ENCODE measurements at regions not wholly inside any gene's neighbourhood (a gene's known extent, or its start where the extent isn't known, plus 50 kb on each side); places are given as distances from the start of the nearest gene placed in this dataset.

GRCh38 chr16:79762217-79762616 is 161.7 kb upstream of the MAF start:
- Histone ChIP-seq H3K27ac (no peak overlapping the region), H3K4me2 (ENCODE audit: low read length) (no peak overlapping the region), H3K4me1 (no peaks in the 10 kb centered on the region), H3K27me3 (ENCODE audit: control insufficient read depth, insufficient read depth, low read length) (no peaks in the 10 kb centered on the region), H2AFZ (no peak overlapping the region), H3K9me3 (ENCODE audit: control insufficient read depth, low read length) (no peaks in the 10 kb centered on the region), H3K79me2 (no peaks in the 10 kb centered on the region), H3K9ac (no peak overlapping the region), H3K36me3 (ENCODE audit: control insufficient read depth, insufficient read depth, low read length) (no peaks in the 10 kb centered on the region), H3K4me3 (ENCODE audit: low read depth, low read length) (no peak overlapping the region)
- TF ChIP-seq, protein P1, sequence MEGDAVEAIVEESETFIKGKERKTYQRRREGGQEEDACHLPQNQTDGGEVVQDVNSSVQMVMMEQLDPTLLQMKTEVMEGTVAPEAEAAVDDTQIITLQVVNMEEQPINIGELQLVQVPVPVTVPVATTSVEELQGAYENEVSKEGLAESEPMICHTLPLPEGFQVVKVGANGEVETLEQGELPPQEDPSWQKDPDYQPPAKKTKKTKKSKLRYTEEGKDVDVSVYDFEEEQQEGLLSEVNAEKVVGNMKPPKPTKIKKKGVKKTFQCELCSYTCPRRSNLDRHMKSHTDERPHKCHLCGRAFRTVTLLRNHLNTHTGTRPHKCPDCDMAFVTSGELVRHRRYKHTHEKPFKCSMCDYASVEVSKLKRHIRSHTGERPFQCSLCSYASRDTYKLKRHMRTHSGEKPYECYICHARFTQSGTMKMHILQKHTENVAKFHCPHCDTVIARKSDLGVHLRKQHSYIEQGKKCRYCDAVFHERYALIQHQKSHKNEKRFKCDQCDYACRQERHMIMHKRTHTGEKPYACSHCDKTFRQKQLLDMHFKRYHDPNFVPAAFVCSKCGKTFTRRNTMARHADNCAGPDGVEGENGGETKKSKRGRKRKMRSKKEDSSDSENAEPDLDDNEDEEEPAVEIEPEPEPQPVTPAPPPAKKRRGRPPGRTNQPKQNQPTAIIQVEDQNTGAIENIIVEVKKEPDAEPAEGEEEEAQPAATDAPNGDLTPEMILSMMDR (IDR thresholded peaks at IDR 0.05), result no peak

DNA sequence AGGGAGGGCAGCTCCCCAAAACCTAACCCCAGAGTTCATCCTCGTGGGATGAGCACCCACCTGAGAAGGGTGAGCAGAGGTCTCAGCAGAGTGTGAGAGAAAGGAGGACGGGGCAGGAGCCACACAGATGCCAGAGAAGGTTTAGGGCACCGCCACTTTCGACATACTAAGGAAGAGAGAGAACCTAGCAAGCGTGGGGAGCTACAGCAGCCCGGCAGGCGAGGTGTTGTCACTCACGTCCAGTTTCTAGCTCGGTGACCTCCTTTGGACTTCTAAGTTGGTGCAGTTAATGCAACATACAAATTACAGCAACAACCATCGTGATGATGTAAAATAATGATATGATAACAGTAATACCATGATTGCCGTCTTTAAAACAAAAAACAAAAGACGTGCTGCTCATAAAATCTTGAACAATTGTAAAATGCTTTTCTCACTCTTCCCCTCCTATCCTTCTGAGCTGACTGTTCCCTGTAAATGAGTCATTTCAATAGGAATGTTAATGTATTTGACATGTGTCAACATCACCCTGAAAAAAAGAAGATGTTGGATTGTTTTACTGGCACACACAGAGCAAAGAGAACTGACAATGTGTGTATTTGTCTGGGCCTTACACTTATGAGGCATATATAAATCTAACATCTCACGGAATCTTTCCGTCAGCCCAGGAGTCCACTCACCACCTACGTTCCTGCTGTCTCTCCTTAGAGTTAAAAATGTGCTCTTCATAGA is 158.2 kb upstream of the MAF start:
- Histone ChIP-seq H3K79me2 (no peaks in the 10 kb centered on the region), H3K36me3 (ENCODE audit: control insufficient read depth, insufficient read depth, low read length) (no peaks in the 10 kb centered on the region), H3K4me3 (ENCODE audit: low read depth, low read length) (no peak overlapping the region), H3K4me2 (ENCODE audit: low read length) (no peak overlapping the region), H3K27ac (no peak overlapping the region), H3K9ac (no peak overlapping the region), H3K9me3 (ENCODE audit: control insufficient read depth, low read length) (no peaks in the 10 kb centered on the region), H2AFZ (no peak overlapping the region), H3K4me1 (no peaks in the 10 kb centered on the region), H3K27me3 (ENCODE audit: control insufficient read depth, insufficient read depth, low read length) (no peaks in the 10 kb centered on the region)
- TF ChIP-seq, protein P1 (IDR thresholded peaks at IDR 0.05), result no peak

DNA sequence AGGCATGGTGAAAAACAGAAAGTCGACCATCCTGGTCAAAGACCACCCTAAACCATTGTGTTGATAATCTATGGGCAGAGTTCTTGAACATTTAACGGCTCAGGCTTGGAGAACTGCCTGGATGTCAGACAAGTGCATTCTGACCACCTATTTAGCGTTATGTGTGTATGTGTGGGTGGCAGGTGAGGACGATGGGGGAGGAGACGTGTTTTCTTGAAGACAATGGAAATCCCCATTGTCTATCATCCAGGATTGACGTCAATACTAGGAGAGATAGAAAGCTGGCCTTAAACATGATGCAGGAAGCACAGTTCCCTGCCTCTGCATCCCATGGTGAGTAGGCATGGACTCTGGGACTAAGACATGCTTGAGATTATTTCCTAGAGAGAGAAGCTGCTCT is 157.4 kb upstream of the MAF start:
- no peak overlapping the region for H3K4me3 ChIP-seq (ENCODE audit: low read depth, low read length)
- H2AFZ ChIP-seq, result no peak overlapping the region
- TF ChIP-seq, protein P1 (IDR thresholded peaks at IDR 0.05), result no peak

DNA sequence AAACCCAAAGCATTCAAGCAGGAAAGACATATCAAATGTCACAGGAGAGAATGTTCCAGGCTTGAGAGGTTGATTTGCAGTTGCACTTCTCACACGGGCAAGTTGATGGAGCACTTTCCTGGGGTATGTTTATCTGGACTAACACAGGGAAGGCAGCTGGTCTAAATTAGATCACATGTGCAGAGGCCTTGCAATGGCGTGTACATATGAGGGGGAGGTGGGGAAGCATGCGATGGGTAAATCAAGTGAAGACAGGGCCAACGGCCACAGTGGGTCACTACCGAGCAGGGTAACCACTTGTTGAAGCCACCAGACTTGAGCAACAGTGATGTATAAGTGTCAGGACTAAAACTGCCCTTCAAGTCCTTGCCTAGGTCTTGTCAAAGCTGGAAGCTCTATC is 156.6 kb upstream of the MAF start:
- TF ChIP-seq, protein P1 (IDR thresholded peaks at IDR 0.05), result no peak
- Histone ChIP-seq H3K4me2 (ENCODE audit: low read length) (no peak overlapping the region), H2AFZ (no peak overlapping the region), H3K4me1 (no peaks in the 10 kb centered on the region), H3K27me3 (ENCODE audit: control insufficient read depth, insufficient read depth, low read length) (no peaks in the 10 kb centered on the region), H3K4me3 (ENCODE audit: low read depth, low read length) (no peak overlapping the region), H3K9ac (no peak overlapping the region), H3K79me2 (no peaks in the 10 kb centered on the region), H3K36me3 (ENCODE audit: control insufficient read depth, insufficient read depth, low read length) (no peaks in the 10 kb centered on the region), H3K27ac (no peak overlapping the region), H3K9me3 (ENCODE audit: control insufficient read depth, low read length) (no peaks in the 10 kb centered on the region)

More for the DNA sequence above, 157.4 kb upstream of the MAF start:
- Histone ChIP-seq H3K4me1 (no peaks in the 10 kb centered on the region), H3K9ac (no peak overlapping the region), H3K79me2 (no peaks in the 10 kb centered on the region), H3K27ac (no peak overlapping the region), H3K4me2 (ENCODE audit: low read length) (no peak overlapping the region), H3K36me3 (ENCODE audit: control insufficient read depth, insufficient read depth, low read length) (no peaks in the 10 kb centered on the region), H3K27me3 (ENCODE audit: control insufficient read depth, insufficient read depth, low read length) (no peaks in the 10 kb centered on the region), H3K9me3 (ENCODE audit: control insufficient read depth, low read length) (no peaks in the 10 kb centered on the region)

GRCh38 chr16:79756571-79756970 is 156.0 kb upstream of the MAF start:
- Histone ChIP-seq H3K4me2 (ENCODE audit: low read length) (no peak overlapping the region), H3K27me3 (ENCODE audit: control insufficient read depth, insufficient read depth, low read length) (no peaks in the 10 kb centered on the region), H3K9me3 (ENCODE audit: control insufficient read depth, low read length) (no peaks in the 10 kb centered on the region), H2AFZ (no peak overlapping the region), H3K79me2 (no peaks in the 10 kb centered on the region), H3K36me3 (ENCODE audit: control insufficient read depth, insufficient read depth, low read length) (no peaks in the 10 kb centered on the region), H3K9ac (no peak overlapping the region), H3K27ac (no peak overlapping the region), H3K4me3 (ENCODE audit: low read depth, low read length) (no peak overlapping the region), H3K4me1 (no peaks in the 10 kb centered on the region)
- TF ChIP-seq, protein P1 (IDR thresholded peaks at IDR 0.05), result no peak

All from parathyroid adenoma (tissue), 2 donors.